Endothelial cell of umbilical vein (primary cell): ENCODE measurements at regions not wholly inside any gene's neighbourhood (a gene's known extent, or its start where the extent isn't known, plus 50 kb on each side); places are given as distances from the start of the nearest gene placed in this dataset.

ENCODE experiments used
- BruUV-seq: library from RNA; stranded (reverse); fragments of 400-500 nt; replicated peaks from 2 replicates; lab custom pipeline; 2021; lab: Mats Ljungman, UMichigan
- CTCF ChIA-PET: fragments of 300-600, 350-600 bp; sonication (Branson Sonifier 250); formaldehyde crosslinking; loops from one replicate; lab custom pipeline; 2021; ENCODE audit warnings: antibody characterized with exemption, inconsistent platforms; lab: Charles Lee
- POLR2A ChIA-PET: fragments of 300-600, 350-600 bp; sonication (Branson Sonifier 250); formaldehyde crosslinking; loops from one replicate; lab custom pipeline; 2021; ENCODE audit warnings: antibody characterized with exemption, inconsistent platforms; lab: Charles Lee
- DNase-seq: peaks from one replicate; pipeline ENCODE4 v3.0.0-alpha.2; 2011; ENCODE audit warnings: low read depth, low spot score
- FAIRE-seq: peaks from 2 replicates; lab custom pipeline; 2011; peaks lifted over from hg19 to GRCh38; lab: Jason Lieb, UNC
- H2AFZ ChIP-seq: 2 replicates; pipeline ENCODE4 v1.6.0; 2012; ENCODE audit warnings: low read depth, low read length, control low read depth, inconsistent platforms
- H3K27ac ChIP-seq: 2 replicates; pipeline ENCODE4 v1.5.1; 2011; ENCODE audit warnings: low read depth, mild to moderate bottlenecking, control low read depth, low read length, moderate library complexity; ENCODE audit not compliant: insufficient read depth
- H3K27me3 ChIP-seq, 2 experiments: 2 replicates each; pipeline versions ENCODE4 v1.6.0 to v1.6.1; 2011; ENCODE audit warnings: low read length in 2 of 2, mixed read lengths in 1 of 2; ENCODE audit not compliant: control insufficient read depth in 2 of 2, insufficient read depth in 2 of 2
- H3K36me3 ChIP-seq, 2 experiments: 2 replicates in 1 of 2; 3 replicates in 1 of 2; pipeline ENCODE4 v1.5.1; 2011; ENCODE audit warnings: low read length in 2 of 2, mild to moderate bottlenecking in 1 of 2, moderate library complexity in 1 of 2; ENCODE audit not compliant: control insufficient read depth in 2 of 2, insufficient read depth in 2 of 2; ENCODE audit errors: extremely low read depth in 1 of 2
- H3K4me1 ChIP-seq: 3 replicates; pipeline ENCODE4 v1.5.1; 2011; ENCODE audit warnings: mild to moderate bottlenecking, low read length; ENCODE audit not compliant: control insufficient read depth, insufficient read depth; ENCODE audit errors: extremely low read depth
- H3K4me2 ChIP-seq: 2 replicates; pipeline ENCODE4 v1.6.1; 2011; ENCODE audit warnings: low read length, control low read depth, mixed read lengths; ENCODE audit not compliant: insufficient read depth
- H3K4me3 ChIP-seq, 3 experiments: fragments of 200-600 bp in 1 of 3; sonication (generic), shearing (Covaris generic) in 1 of 3; replicated peaks in 1 of 3; 2 replicates each; pipeline ENCODE4 v1.5.1; 2011 to 2016; ENCODE audit warnings: control low read depth in 3 of 3, low read length in 3 of 3, mild to moderate bottlenecking in 2 of 3, inconsistent platforms in 1 of 3, low read depth in 1 of 3, moderate library complexity in 1 of 3; ENCODE audit not compliant: insufficient read depth in 1 of 3
- H3K79me2 ChIP-seq: 2 replicates; pipeline ENCODE4 v1.6.0; 2012; ENCODE audit warnings: low read length, inconsistent platforms; ENCODE audit not compliant: control insufficient read depth, insufficient read depth
- H3K9ac ChIP-seq: replicated peaks from 2 replicates; pipeline ENCODE3; 2011; ENCODE audit warnings: low read length, control low read depth; ENCODE audit not compliant: insufficient read depth; ENCODE audit errors: extremely low read depth
- H3K9me1 ChIP-seq: replicated peaks from 3 replicates; pipeline ENCODE4 v1.6.0; 2011; ENCODE audit warnings: mild to moderate bottlenecking, low read length; ENCODE audit not compliant: control insufficient read depth, insufficient read depth; ENCODE audit errors: extremely low read depth
- H3K9me3 ChIP-seq: replicated peaks from 2 replicates; pipeline ENCODE4 v1.5.1; 2012; ENCODE audit warnings: low read length, inconsistent platforms; ENCODE audit not compliant: control insufficient read depth, insufficient read depth
- H4K20me1 ChIP-seq: replicated peaks from 2 replicates; pipeline ENCODE3; 2011; ENCODE audit warnings: mild to moderate bottlenecking, low read length; ENCODE audit not compliant: control insufficient read depth, insufficient read depth; ENCODE audit errors: extremely low read depth
- EZH2 ChIP-seq: IDR thresholded peaks from 2 replicates; pipeline ENCODE4 v1.6.1; 2012; ENCODE audit warnings: borderline replicate concordance, low read depth, mild to moderate bottlenecking, moderate library complexity, low read length, inconsistent platforms; ENCODE audit not compliant: severe bottlenecking
- GATA2 ChIP-seq: IDR thresholded peaks from 2 replicates; pipeline ENCODE4 v1.7.0; 2011; ENCODE audit warnings: low read depth, mild to moderate bottlenecking, moderate library complexity, mixed read lengths, low read length; ENCODE audit not compliant: insufficient read length, insufficient read depth
- JUN ChIP-seq: IDR thresholded peaks from 2 replicates; pipeline ENCODE4 v1.6.1; 2011; ENCODE audit warnings: borderline replicate concordance, low read depth; ENCODE audit not compliant: insufficient read length, insufficient read depth
- MYC ChIP-seq: IDR thresholded peaks from one replicate; pipeline ENCODE4 v1.6.1; 2011; ENCODE audit warnings: mild to moderate bottlenecking, low read depth, low read length
- POLR2AphosphoS5 ChIP-seq: IDR thresholded peaks from 2 replicates; pipeline ENCODE4 v1.6.1; 2012; ENCODE audit warnings: low read depth, mild to moderate bottlenecking, control low read depth, low read length, moderate library complexity; ENCODE audit not compliant: insufficient read depth
- dilution Hi-C: fragments of 300-500 bp; cut with MboI; formaldehyde crosslinking; loops from one replicate; pipeline ENCODE4 v1.15.0; 2019; ENCODE audit warnings: low sequenced_read_pairs; ENCODE audit not compliant: extremely low pct_ligation_motif_present
- intact Hi-C: fragments of 100-400 bp; cut with micrococcal nuclease; formaldehyde crosslinking; loops from one replicate; pipeline ENCODE4 v1.10.0; 2022
- TF ChIP-seq, protein P1 (sequence below): IDR thresholded peaks from 2 replicates; pipeline ENCODE4 v1.6.1; 2011; ENCODE audit not compliant: insufficient read depth, insufficient read length
- TF ChIP-seq, protein P2 (sequence below), 2 donors: IDR thresholded peaks; 1 replicate in 1 of 2; 2 replicates in 1 of 2; pipeline ENCODE4 v1.5.1; 2011; ENCODE audit warnings: low read length in 2 of 2, mild to moderate bottlenecking in 2 of 2, moderate library complexity in 2 of 2, control low read depth in 1 of 2, inconsistent platforms in 1 of 2, low read depth in 1 of 2; ENCODE audit not compliant: insufficient read depth in 1 of 2; ENCODE audit errors: extremely low read depth in 1 of 2

DNA sequence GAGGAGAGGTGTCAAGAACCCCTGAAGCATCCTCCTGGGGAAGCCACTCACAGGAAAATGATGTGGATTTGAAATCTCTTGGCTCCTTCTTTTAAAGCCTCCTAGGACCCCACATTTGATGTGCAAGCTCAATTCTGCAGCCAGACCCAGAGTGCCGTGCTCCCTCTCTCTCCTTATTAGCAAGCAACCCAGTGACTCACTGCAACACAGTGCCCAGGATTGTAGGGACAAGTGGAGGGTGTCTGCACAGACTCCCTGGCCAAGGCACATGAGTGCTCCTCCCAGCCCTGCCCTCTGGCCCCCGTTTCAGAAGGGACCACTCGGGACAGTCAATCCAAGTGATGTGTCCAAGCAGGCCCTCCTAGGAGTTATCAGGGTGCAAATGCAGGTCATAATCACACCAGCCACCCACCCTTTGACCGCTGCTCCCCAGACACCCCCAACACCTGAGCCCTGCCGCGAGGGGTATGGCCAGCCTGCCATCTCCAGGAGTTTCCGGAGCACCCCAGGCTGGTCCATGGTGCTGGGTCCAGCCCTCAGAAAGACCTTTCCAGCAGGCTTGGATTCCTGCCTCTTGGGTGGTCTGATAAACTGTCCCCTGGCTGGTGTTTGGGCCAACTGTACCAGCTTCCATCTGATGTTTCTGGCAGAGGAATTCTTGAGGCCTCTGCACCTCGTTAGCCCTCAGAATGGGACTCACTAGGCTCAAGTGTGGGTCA lies 54.5 kb upstream of the CXCL12 start:
- TF ChIP-seq EZH2 (no peak), POLR2AphosphoS5 (no peak), JUN (no peak), MYC (no peak), GATA2 (no peak)
- TF ChIP-seq, protein P1, sequence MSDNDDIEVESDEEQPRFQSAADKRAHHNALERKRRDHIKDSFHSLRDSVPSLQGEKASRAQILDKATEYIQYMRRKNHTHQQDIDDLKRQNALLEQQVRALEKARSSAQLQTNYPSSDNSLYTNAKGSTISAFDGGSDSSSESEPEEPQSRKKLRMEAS, result no peak
- TF ChIP-seq, protein P2, sequence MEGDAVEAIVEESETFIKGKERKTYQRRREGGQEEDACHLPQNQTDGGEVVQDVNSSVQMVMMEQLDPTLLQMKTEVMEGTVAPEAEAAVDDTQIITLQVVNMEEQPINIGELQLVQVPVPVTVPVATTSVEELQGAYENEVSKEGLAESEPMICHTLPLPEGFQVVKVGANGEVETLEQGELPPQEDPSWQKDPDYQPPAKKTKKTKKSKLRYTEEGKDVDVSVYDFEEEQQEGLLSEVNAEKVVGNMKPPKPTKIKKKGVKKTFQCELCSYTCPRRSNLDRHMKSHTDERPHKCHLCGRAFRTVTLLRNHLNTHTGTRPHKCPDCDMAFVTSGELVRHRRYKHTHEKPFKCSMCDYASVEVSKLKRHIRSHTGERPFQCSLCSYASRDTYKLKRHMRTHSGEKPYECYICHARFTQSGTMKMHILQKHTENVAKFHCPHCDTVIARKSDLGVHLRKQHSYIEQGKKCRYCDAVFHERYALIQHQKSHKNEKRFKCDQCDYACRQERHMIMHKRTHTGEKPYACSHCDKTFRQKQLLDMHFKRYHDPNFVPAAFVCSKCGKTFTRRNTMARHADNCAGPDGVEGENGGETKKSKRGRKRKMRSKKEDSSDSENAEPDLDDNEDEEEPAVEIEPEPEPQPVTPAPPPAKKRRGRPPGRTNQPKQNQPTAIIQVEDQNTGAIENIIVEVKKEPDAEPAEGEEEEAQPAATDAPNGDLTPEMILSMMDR (IDR thresholded peaks at IDR 0.05; ENCODE audit: extremely low read depth in 1 of 2, insufficient read depth in 1 of 2, low read depth in 1 of 2, low read length in 2 of 2), result no peak
- Histone ChIP-seq H3K79me2 (no peaks in the 10 kb centered on the region), H3K4me1 (no peaks in the 10 kb centered on the region), H3K4me2 (no peak overlapping the region), H3K27ac (no peak overlapping the region), H3K9me3 (no peaks in the 10 kb centered on the region), H2AFZ (no peak overlapping the region), H4K20me1 (no peaks in the 10 kb centered on the region), H3K4me3 (no peak overlapping the region), H3K9me1 (no peaks in the 10 kb centered on the region), H3K27me3 (no peaks in the 10 kb centered on the region), H3K36me3 (no peaks in the 10 kb centered on the region), H3K9ac (no peak overlapping the region)
- BruUV-seq, result no TSS peak
- CTCF ChIA-PET, result no interaction called here
- dilution Hi-C loops (no loop called here), intact Hi-C loops (no loop called here)
- POLR2A ChIA-PET, result no interaction called here
- DNase-seq, result no peak
- no peak for FAIRE-seq
